GM10266 (cell line): ENCODE measurements at regions not wholly inside any gene's neighbourhood (a gene's known extent, or its start where the extent isn't known, plus 50 kb on each side); places are given as distances from the start of the nearest gene placed in this dataset.

Source experiments
- DNase-seq: peaks from one replicate; pipeline ENCODE4 v3.0.0; 2012; ENCODE audit errors: extremely low spot score
- TF ChIP-seq, protein P1 (sequence below): IDR thresholded peaks from 2 replicates; pipeline ENCODE4 v1.5.1; 2012; ENCODE audit warnings: mild to moderate bottlenecking, low read depth; ENCODE audit not compliant: control insufficient read depth, insufficient read depth; ENCODE audit errors: missing control alignments

GRCh38 chr18:56402872-56403516 is 235.4 kb downstream of the TXNL1 start:
- no peak for DNase-seq
- TF ChIP-seq, protein P1, sequence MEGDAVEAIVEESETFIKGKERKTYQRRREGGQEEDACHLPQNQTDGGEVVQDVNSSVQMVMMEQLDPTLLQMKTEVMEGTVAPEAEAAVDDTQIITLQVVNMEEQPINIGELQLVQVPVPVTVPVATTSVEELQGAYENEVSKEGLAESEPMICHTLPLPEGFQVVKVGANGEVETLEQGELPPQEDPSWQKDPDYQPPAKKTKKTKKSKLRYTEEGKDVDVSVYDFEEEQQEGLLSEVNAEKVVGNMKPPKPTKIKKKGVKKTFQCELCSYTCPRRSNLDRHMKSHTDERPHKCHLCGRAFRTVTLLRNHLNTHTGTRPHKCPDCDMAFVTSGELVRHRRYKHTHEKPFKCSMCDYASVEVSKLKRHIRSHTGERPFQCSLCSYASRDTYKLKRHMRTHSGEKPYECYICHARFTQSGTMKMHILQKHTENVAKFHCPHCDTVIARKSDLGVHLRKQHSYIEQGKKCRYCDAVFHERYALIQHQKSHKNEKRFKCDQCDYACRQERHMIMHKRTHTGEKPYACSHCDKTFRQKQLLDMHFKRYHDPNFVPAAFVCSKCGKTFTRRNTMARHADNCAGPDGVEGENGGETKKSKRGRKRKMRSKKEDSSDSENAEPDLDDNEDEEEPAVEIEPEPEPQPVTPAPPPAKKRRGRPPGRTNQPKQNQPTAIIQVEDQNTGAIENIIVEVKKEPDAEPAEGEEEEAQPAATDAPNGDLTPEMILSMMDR = no peak

DNA sequence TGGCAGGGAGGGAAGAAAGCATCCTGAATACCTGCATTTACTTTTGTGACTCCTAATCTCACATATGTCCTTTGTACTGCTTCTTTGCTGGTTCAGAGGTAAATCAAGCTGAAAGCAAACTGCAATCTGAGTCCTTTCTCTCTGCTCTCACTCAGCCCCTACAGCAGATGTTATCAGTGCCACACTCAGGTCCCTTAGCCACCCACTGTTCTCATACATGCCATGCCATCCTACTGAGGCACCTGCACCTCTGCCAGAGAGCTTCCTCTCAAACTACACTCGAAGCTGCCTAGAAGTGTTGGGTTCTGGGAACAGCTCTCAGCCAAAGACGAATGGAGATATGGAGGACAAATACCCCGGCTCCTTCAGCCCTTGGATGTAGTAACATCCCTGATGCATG is 244.5 kb downstream of the TXNL1 start:
- TF ChIP-seq, protein P1 = no peak
- no peak for DNase-seq

GRCh38 chr18:56391931-56392590 is 246.3 kb downstream of the TXNL1 start:
- DNase-seq = no peak
- TF ChIP-seq, protein P1 = no peak

DNA sequence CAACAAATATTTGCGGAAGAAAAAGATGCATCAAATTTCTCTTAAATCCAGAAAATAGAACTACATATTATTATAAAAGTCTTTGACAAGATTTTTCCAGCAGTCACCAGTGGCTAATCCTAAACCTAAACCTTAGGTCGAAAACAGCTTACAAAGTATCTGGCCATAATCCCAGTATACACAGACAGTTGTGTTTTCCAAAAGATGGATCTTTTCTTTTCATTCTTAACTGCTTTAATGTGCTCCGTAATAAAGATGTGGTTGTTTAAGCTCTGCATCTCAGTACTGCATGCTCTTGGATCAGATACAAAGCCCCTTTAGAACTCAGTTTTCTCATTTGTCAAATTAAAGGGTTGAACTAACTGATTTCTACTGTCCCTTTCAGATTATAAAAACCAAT is 247.8 kb downstream of the TXNL1 start:
- TF ChIP-seq, protein P1 = no peak
- DNase-seq = no peak

- TF ChIP-seq, protein P1 = no peak
- no peak for DNase-seq
These were observed 249.2 kb downstream of the TXNL1 start for GRCh38 chr18:56389190-56389589.

DNA sequence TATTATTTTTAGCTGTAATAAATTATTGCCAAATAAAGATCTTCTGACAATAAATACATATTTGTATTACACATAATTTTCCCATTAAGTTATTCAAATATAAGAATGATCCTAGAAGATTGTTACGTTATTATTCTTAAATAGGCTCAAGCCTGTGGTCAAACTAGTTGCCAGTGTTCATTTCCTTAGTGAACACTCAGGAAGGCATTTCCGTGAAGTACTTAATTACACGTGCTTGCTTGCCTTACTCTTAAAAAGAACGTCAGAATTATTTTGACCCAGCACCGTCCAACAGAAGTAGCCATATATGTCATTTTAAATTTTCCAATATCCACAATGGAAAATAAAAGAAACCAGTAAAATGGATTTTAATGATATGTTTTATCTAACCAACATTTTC is 249.8 kb downstream of the TXNL1 start:
- TF ChIP-seq, protein P1 = no peak
- no peak for DNase-seq

DNA sequence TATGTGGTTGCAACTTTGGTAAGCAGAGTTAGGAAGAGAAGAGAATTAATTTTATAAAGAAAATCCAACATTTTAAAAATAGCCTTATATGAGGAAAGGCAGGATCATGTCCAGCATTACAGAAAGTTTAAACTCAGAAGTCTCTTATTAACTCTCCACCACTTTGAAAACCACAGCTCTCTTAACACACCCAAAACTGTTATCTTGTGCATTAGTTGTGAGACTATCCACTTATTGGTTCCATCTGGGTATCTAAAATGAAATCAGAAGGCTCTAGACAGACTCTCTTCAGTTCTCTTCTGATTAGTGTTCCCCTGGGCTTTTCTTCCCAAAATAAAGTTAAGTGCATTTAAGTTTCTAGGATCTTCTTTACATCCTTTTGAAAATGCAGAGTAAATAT is 251.5 kb downstream of the TXNL1 start:
- DNase-seq = no peak
- TF ChIP-seq, protein P1 = no peak
